ENCODE measurements at regions not wholly inside any gene's neighbourhood (a gene's known extent, or its start where the extent isn't known, plus 50 kb on each side); places are given as distances from the start of the nearest gene placed in this dataset.

DNA sequence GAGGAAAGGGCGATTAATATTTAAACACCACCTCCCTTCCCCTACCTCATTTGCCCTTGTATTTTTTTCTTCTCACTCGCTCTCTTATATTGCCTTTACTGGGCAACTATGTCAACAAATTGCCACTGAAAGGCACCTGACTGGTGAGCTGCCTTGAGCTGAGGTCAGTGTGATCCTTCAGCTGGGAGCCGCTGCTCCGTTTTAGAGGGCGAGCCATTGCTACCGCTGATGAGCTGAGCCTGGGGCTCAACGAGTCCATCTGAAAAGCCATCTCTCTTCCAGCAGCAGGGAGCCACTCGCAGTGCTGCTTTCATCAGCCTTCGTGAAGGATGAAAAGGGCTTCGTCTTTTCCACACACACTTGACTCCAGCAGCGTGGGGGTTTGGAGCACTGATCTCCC is 108.0 kb upstream of the KIF26B start:
- Histone ChIP-seq H4K20me1 (ENCODE audit: insufficient read depth, low read length) (no peaks in the 10 kb centered on the region), H3K9ac (ENCODE audit: low read length) (no peak overlapping the region), H3K27me3 (ENCODE audit: low read depth, low read length) (peaks cover 6% of the 10 kb centered on the region; the same call in 1 of the 2 replicates), H3K27ac (ENCODE audit: low read length) (no peak overlapping the region), H3K4me3 (ENCODE audit: low read length) (no peak overlapping the region), H3K79me2 (ENCODE audit: low read length) (no peaks in the 10 kb centered on the region), H3K36me3 (replicated peaks; ENCODE audit: low read depth, low read length) (no peaks in the 10 kb centered on the region), H3K9me3 (ENCODE audit: insufficient read depth, low read length) (no peaks in the 10 kb centered on the region), H3K4me1 (ENCODE audit: low read length) (no peaks in the 10 kb centered on the region), H2AFZ (ENCODE audit: low read depth, low read length) (no peak overlapping the region), H3K4me2 (ENCODE audit: low read length) (no peak overlapping the region)
- TF ChIP-seq EZH2phosphoT487 (IDR thresholded peaks at IDR 0.05; ENCODE audit: low read depth) = no peak
- TF ChIP-seq, protein P1, sequence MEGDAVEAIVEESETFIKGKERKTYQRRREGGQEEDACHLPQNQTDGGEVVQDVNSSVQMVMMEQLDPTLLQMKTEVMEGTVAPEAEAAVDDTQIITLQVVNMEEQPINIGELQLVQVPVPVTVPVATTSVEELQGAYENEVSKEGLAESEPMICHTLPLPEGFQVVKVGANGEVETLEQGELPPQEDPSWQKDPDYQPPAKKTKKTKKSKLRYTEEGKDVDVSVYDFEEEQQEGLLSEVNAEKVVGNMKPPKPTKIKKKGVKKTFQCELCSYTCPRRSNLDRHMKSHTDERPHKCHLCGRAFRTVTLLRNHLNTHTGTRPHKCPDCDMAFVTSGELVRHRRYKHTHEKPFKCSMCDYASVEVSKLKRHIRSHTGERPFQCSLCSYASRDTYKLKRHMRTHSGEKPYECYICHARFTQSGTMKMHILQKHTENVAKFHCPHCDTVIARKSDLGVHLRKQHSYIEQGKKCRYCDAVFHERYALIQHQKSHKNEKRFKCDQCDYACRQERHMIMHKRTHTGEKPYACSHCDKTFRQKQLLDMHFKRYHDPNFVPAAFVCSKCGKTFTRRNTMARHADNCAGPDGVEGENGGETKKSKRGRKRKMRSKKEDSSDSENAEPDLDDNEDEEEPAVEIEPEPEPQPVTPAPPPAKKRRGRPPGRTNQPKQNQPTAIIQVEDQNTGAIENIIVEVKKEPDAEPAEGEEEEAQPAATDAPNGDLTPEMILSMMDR (IDR thresholded peaks at IDR 0.05; ENCODE audit: low read depth, low read length) = no peak

DNA sequence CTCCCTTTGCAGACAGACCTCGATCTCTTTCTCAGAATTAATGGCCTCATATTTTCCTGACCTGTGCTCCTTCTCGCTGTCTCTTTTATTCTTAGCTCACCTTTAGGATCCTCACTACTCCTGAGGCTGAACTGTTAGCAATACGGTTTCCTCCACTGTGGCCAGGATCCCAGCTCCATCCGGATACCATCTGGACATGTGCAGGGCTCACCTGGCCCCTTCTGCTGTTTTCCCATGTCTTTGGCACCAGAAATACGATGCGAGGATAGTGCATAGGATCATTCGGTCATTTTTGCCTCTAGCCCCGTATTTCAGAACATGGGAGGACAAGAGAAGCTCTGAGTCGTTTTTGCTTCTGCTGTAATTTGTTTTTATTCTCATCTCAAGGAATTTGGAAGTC is 108.5 kb upstream of the KIF26B start:
- H4K20me1 ChIP-seq (ENCODE audit: insufficient read depth, low read length) = no peaks in the 10 kb centered on the region
- H3K36me3 ChIP-seq (replicated peaks; ENCODE audit: low read depth, low read length) = no peaks in the 10 kb centered on the region
- no peak for TF ChIP-seq EZH2phosphoT487 (IDR thresholded peaks at IDR 0.05; ENCODE audit: low read depth)
- TF ChIP-seq, protein P1 (IDR thresholded peaks at IDR 0.05; ENCODE audit: low read depth, low read length) = no peak
- H3K4me3 ChIP-seq (ENCODE audit: low read length) = no peak overlapping the region
- peaks cover 4% of the 10 kb centered on the region; the same call in 1 of the 2 replicates for H3K27me3 ChIP-seq (ENCODE audit: low read depth, low read length)
- H3K9me3 ChIP-seq (ENCODE audit: insufficient read depth, low read length) = no peaks in the 10 kb centered on the region
- H3K27ac ChIP-seq (ENCODE audit: low read length) = no peak overlapping the region
- no peaks in the 10 kb centered on the region for H3K79me2 ChIP-seq (ENCODE audit: low read length)
- H3K4me2 ChIP-seq (ENCODE audit: low read length) = no peak overlapping the region
- H3K9ac ChIP-seq (ENCODE audit: low read length) = no peak overlapping the region
- no peak overlapping the region for H2AFZ ChIP-seq (ENCODE audit: low read depth, low read length)
- no peaks in the 10 kb centered on the region for H3K4me1 ChIP-seq (ENCODE audit: low read length)

- Histone ChIP-seq H3K9ac (ENCODE audit: low read length) (no peak overlapping the region), H3K4me2 (ENCODE audit: low read length) (no peak overlapping the region), H3K4me1 (ENCODE audit: low read length) (no peaks in the 10 kb centered on the region), H3K36me3 (replicated peaks; ENCODE audit: low read depth, low read length) (no peaks in the 10 kb centered on the region), H4K20me1 (ENCODE audit: insufficient read depth, low read length) (no peaks in the 10 kb centered on the region), H3K27me3 (ENCODE audit: low read depth, low read length) (peaks cover 1% of the 10 kb centered on the region; the same call in 1 of the 2 replicates), H3K9me3 (ENCODE audit: insufficient read depth, low read length) (no peaks in the 10 kb centered on the region), H2AFZ (ENCODE audit: low read depth, low read length) (no peak overlapping the region), H3K79me2 (ENCODE audit: low read length) (no peaks in the 10 kb centered on the region), H3K27ac (ENCODE audit: low read length) (no peak overlapping the region), H3K4me3 (ENCODE audit: low read length) (no peak overlapping the region)
- TF ChIP-seq, protein P1 (IDR thresholded peaks at IDR 0.05; ENCODE audit: low read depth, low read length) = no peak
- no peak for TF ChIP-seq EZH2phosphoT487 (IDR thresholded peaks at IDR 0.05; ENCODE audit: low read depth)
Measured at GRCh38 chr1:245045087-245045881, 109.5 kb upstream of the KIF26B start.

GRCh38 chr1:245043611-245043940 is 111.2 kb upstream of the KIF26B start:
- H3K4me3 ChIP-seq (ENCODE audit: low read length) = no peak overlapping the region
- H3K79me2 ChIP-seq (ENCODE audit: low read length) = no peaks in the 10 kb centered on the region
- H3K9me3 ChIP-seq (ENCODE audit: insufficient read depth, low read length) = no peaks in the 10 kb centered on the region
- no peak overlapping the region for H3K27ac ChIP-seq (ENCODE audit: low read length)
- H4K20me1 ChIP-seq (ENCODE audit: insufficient read depth, low read length) = no peaks in the 10 kb centered on the region
- no peaks in the 10 kb centered on the region for H3K27me3 ChIP-seq (ENCODE audit: low read depth, low read length)
- H3K4me2 ChIP-seq (ENCODE audit: low read length) = no peak overlapping the region
- H3K9ac ChIP-seq (ENCODE audit: low read length) = no peak overlapping the region
- H3K4me1 ChIP-seq (ENCODE audit: low read length) = no peaks in the 10 kb centered on the region
- TF ChIP-seq, protein P1 (IDR thresholded peaks at IDR 0.05; ENCODE audit: low read depth, low read length) = no peak
- no peak for TF ChIP-seq EZH2phosphoT487 (IDR thresholded peaks at IDR 0.05; ENCODE audit: low read depth)
- no peak overlapping the region for H2AFZ ChIP-seq (ENCODE audit: low read depth, low read length)
- no peaks in the 10 kb centered on the region for H3K36me3 ChIP-seq (replicated peaks; ENCODE audit: low read depth, low read length)
